GM21576 (cell line): ENCODE measurements at regions not wholly inside any gene's neighbourhood (a gene's known extent, or its start where the extent isn't known, plus 50 kb on each side); places are given as distances from the start of the nearest gene placed in this dataset.

Experiments
- ATAC-seq: cut with Tn5 transposase; IDR thresholded peaks from one replicate; pipeline ENCODE4 v1.9.1; 2021; ENCODE audit warnings: mild to moderate bottlenecking, moderate library complexity; ENCODE audit not compliant: unreplicated experiment

GRCh38 chr12:24111086-24111485, 161.6 kb upstream of the SOX5 start:
- ATAC-seq: no peak

DNA sequence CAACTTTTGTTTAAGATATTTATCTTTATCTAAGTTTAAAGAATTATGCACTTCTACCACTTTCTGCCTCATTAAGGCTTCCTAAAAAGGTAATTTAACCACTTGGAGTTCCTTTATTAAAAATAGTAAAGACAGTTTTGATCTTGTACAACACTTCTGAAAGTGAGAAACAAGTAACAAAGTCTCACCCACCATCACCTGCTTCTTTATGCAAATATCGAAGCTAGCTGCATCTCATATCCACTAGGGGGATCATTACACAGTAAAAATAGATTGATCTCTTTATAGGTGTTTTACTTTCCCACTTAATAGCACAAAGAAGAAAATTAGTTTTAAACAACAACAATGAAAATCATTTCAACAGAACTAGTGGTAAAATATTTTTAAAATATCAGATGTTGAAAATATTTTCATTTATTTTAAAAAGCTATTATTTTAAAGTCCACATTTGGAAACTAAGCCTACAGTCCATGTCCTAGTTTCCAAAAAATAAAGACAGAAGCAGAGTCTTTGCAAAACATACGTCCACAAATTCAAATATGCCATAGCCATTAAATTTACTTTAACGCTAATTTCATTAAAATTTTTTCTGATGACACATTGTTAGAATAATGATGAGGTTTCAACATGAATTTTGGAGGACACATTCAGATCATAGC, 160.0 kb upstream of the SOX5 start:
- ATAC-seq: peak; percentile 98

GRCh38 chr12:24102676-24103075, 153.2 kb upstream of the SOX5 start:
- no peak for ATAC-seq

DNA sequence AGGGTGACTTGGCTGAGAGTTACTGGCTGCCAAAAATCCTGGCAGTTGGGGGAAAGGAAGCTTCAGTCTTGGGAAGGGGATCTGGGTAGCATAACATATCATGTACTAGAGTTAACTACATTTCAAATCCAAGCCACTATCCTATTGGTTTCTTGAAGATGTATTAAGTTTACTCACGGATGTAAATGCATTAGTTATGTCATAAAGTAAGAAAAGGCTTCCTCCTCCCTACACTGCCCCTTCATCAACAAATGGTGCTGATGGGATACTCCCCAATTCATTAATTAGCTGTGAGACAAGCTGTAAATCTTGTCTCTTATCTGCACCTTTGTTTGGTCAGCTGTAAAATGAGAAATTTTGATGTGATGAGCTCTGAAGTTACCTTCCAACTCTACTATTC, 150.1 kb upstream of the SOX5 start:
- ATAC-seq: no peak

GRCh38 chr12:24095245-24095644, 145.8 kb upstream of the SOX5 start:
- no peak for ATAC-seq

DNA sequence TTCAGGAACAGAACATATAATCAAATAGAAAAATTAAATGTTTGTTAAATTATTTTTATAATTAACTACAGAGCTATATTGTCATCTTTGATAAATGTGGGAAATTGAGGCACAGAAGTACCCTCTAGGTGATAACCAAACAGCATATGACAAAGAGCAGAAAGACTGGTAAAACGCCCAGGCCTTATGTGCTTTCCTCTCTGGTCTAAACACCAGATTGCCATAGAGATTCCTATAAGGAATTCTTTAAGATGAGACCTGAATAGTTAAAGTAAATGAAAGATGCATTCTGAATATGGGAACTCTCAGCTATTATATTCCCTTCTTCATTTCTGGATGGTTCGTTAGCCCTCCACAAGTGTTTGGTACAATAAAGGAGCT, 140.0 kb upstream of the SOX5 start:
- ATAC-seq: no peak

DNA sequence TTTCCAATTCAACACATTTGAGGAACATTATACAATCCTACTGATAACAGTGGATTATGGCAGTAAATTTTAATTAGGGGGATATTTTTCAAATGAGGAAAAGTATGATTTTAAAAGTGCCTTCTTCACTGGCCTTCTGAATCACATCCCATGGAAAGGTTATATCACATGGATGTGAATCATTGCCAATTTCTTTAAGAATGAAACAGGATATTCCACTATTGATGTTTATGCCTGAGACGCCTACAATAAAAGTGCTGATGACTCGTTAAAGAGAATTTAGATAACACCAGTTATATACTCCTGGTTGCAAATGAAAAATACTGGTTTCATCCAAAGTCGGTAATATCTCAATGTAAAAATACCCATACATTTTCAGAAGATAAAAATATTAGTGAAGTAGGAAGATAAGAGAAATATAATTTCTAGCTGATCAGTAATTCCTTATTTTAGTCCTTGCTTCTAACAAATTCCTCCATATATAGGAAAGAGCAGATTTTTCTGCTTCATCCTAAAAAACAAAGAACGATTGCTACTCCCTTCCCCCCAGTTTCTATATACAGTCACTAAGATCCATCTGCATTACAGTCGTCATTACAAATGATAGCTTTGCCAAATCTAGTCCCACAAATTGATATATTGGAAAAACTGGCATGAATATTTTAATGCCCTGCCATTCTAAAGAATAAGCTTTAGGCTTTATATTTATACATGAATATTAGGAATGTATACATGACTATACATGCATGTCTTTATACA, 139.5 kb upstream of the SOX5 start:
- no peak for ATAC-seq

DNA sequence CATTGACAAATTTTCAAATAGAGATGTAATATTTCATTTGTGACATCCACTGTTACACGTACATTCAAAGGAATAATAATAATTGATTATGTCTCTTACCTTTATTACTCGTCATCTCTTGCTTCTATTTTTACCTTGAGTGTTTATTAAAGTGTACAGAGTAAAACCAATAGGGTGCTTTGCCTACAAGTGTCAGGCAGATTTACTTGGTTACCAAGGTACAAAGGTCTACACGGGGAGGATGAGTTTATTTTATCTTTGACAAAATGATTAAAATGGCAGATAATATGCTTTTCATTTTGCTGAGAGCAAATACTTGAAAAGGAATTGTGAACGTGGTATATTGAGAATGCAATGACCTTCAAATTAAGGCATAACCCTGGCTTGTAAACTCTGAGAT, 137.8 kb upstream of the SOX5 start:
- ATAC-seq: no peak

GRCh38 chr12:24084800-24085199, 135.3 kb upstream of the SOX5 start:
- ATAC-seq: no peak

DNA sequence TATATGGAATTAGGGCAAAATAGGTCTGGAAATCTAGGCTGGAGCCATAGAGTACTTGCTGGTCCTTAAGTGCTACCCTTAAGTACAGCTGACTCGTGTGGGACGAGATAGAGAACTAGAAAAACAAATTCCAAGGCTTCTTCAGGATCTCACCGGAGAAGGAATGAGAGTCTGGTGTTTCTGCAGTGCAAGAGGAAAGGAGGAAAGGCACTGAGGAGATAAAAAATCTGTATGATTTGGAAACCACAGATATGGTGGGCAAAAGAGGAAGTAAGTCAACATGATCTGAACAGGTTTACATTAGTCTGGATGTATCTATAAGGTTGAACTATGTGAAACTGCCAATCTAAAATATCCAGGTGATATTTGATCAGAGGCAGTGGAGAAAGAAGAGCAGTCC, 134.4 kb upstream of the SOX5 start:
- no peak for ATAC-seq

DNA sequence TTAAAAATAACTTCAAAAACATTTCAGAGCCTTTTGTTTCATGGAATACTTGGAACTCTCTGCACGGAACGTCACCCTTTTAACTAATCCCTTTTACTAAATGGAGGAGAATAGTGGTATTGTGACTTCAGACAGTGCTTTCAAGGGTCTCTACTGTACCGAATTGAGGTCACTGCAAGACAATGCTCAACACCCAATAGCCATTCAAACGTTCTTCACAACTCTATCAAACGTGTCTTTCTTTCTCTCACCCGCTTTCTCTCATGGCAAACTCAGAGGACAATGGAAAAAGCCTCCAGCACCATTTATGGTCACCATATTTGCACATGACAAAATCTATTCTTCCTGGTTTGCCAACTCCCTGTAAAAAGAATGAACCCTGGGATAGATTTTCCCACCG, 132.1 kb upstream of the SOX5 start:
- ATAC-seq: no peak

DNA sequence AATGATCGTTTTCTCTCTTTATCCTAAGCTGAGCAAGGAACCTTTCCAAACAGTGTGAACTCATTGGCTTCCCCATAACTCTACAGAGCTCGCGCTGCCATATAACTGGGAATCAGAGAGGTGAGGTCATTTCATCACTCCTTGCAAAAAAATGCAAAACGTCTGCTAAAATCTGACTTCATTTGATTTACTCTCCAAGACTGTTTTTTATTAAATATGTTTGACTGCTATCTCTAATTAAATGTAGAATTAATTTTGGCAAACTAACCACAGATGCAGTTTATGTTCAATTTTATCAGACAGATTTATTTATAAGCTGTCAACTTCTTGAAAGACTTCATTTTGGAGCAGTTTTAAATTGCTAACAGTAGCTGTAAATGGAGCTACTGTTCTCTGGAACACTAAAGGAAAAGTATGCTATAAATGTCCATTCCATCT, 131.6 kb upstream of the SOX5 start:
- no peak for ATAC-seq

GRCh38 chr12:24080465-24080864, 131.0 kb upstream of the SOX5 start:
- no peak for ATAC-seq

- no peak for ATAC-seq
Observed at GRCh38 chr12:24079083-24079482, 129.6 kb upstream of the SOX5 start.

DNA sequence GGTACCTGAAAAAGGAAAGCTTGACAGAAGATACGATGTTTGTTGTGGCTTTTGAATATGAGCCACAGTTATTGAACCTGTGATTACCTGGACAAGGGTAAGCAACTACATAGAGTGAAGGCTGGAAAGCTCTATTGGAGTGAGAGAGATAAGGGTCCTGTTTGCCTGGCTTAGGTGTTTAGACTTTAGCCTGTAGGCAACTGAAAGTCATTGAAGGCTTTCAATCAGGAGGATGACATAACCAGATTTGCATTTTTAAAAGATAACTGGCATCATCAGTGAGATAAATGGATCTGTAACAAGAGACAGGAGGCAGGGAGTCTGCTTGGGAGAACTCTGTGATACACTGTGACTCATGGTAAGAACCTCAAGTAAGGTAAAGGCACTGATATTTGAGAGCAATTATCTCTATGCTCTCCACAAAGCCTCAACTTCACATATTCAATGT, 128.9 kb upstream of the SOX5 start:
- ATAC-seq: no peak

- ATAC-seq: no peak
Observed at GRCh38 chr12:24077161-24077560, 127.7 kb upstream of the SOX5 start.

DNA sequence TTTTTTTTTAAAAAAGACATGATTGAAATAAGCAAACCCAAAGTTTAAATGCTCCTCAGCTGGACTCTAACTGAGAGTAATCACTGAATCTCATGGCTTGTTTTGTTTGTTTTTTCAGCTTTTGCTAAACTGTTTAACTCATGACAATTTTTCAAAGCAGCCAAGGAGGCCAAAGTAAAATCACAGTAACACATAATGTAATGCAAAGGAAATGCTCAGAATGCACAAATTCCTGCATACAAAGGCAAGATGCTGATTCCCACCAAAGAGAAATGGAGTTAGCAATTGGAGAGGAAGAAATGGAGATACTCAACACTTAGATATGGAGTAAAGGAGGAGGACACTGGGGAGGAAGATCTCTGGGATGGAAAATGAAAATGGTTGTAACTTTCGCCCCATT, 126.2 kb upstream of the SOX5 start:
- no peak for ATAC-seq

DNA sequence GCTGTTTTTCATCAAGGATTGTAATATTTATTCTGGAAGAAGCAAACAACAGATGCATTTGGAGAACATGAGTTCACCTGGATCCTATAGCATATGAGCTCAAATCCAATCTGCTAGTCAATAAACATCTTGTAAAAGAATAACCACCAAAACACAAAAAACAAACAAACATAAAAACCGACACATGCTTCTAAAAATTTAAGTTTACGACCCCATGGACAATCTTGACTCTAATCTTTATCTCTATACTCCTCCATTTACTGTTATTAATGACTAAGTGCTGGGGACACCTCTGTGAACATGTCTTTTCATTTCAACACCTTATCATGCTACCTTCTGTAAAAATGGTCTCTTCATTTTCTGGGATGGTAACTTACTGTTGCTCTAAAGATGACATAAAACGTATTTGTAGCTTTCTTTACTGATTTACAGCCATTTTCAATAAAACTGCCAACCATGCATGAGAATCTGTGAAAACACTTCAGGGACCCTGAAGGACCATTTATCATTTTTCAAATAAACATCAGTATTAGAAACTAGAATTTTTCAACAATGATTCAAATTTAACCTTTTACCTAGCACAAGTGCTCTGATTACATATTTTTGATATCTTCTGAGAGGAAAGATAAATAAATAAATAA, 123.8 kb upstream of the SOX5 start:
- no peak for ATAC-seq

GRCh38 chr12:24072302-24072701, 122.8 kb upstream of the SOX5 start:
- no peak for ATAC-seq

DNA sequence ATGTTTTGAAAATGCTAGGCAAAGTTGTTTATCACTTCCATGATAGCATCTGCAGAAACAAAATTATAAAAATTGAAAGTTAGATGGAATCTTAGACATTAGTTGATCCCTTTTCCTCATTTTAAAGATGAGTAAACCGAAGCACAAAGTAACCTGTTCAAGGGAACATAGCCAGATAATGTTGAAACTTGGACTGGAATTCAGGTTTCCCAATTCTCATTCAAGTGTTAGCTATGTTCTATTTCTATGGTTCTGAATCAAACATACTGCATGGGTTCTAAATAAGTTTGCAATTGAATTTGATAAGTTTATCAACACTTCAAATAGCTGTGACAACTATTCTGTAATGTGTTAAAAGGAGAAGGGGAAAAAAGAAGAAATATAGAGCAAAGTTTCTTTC, 122.4 kb upstream of the SOX5 start:
- no peak for ATAC-seq

- ATAC-seq: no peak
Observed at GRCh38 chr12:24069532-24070395, 120.3 kb upstream of the SOX5 start.
